Heart left ventricle (tissue), 16 donors: ENCODE measurements at regions not wholly inside any gene's neighbourhood (a gene's known extent, or its start where the extent isn't known, plus 50 kb on each side); places are given as distances from the start of the nearest gene placed in this dataset.
"Not testable (repeated sequence)": the region's sequence is repeated elsewhere in the genome, so short reads cannot be mapped to it uniquely, and the experiment has no call there.

Experiments
- ATAC-seq, 4 donors: fragments of 200-7000 bp; cut with Tn5 transposase; one replicate each; pipeline ENCODE4 v1.9.1; 2020 to 2022; ENCODE audit warnings: moderate library complexity in 4 of 4, mild to moderate bottlenecking in 3 of 4, moderate number of reproducible peaks in 1 of 4
- DNase-seq, 5 donors: peaks; one replicate each; pipeline ENCODE4 v3.0.0-alpha.2; 2020
- H3K27ac ChIP-seq, 12 donors: fragments of 200-600 bp; sonication (generic) in 4 of 12; one replicate each; pipeline versions ENCODE4 v1.5.0 to v1.8.0; 2016 to 2022; ENCODE audit warnings: mild to moderate bottlenecking in 2 of 12
- H3K27me3 ChIP-seq, 9 donors: fragments of 200-600 bp; sonication (generic) in 2 of 9; one replicate each; pipeline versions ENCODE4 v1.5.1 to v1.8.0; 2016 to 2022; ENCODE audit warnings: mild to moderate bottlenecking in 3 of 9
- H3K36me3 ChIP-seq, 9 donors: fragments of 200-600 bp; sonication (generic) in 2 of 9; one replicate each; pipeline versions ENCODE4 v1.5.0 to v1.8.0; 2018 to 2022; ENCODE audit warnings: mild to moderate bottlenecking in 2 of 9
- H3K4me1 ChIP-seq, 12 donors: fragments of 200-600 bp; sonication (generic) in 4 of 12; one replicate each; pipeline versions ENCODE4 v1.5.0 to v1.8.0; 2016 to 2022; ENCODE audit warnings: mild to moderate bottlenecking in 3 of 12
- H3K4me3 ChIP-seq, 12 donors: fragments of 200-600 bp; sonication (generic) in 4 of 12; one replicate each; pipeline versions ENCODE4 v1.5.0 to v1.8.0; 2017 to 2022; ENCODE audit warnings: mild to moderate bottlenecking in 9 of 12, moderate library complexity in 4 of 12
- H3K9me3 ChIP-seq, 12 donors: fragments of 200-600 bp; sonication (generic) in 4 of 12; one replicate each; pipeline versions ENCODE4 v1.5.0 to v1.8.0; 2016 to 2022; ENCODE audit warnings: mild to moderate bottlenecking in 1 of 12
- CTCF ChIP-seq, 12 donors: fragments of 200-600 bp; sonication (generic) in 4 of 12; IDR thresholded peaks; one replicate each; pipeline versions ENCODE4 v1.5.0 to v1.8.0; 2018 to 2022; ENCODE audit warnings: antibody characterized with exemption in 12 of 12, mild to moderate bottlenecking in 5 of 12
- POLR2A ChIP-seq, 2 donors: fragments of 450-650 bp; IDR thresholded peaks; one replicate each; pipeline ENCODE4 v1.6.1; 2017; ENCODE audit warnings: antibody characterized with exemption in 2 of 2, mild to moderate bottlenecking in 2 of 2, moderate library complexity in 2 of 2
- WGBS, 4 donors: extraction: QIAGEN DNeasy Blood & Tissue Kit in 2 of 4; methylation state at CpG; one replicate each; pipeline versions ENCODE4 v1.1.5 to v1.1.7; 2013 to 2018; 5-methylcytosine and 5-hydroxymethylcytosine counted together
- intact Hi-C, 10 donors: fragments of 100-400 bp; cut with DNase I; formaldehyde crosslinking; loops; one replicate each; pipeline versions ENCODE4 v1.11.1 to v1.14.2; 2022
- donor health status: ischemic (EF 13 %, LVEDD 7.1; RV severe dilation, severe dysfunction).
- donor health status: healthy with polysubstance abuse.
- donor health status: DM: no; HTN: yes; CAD: no.
- donor health status: DM: no; HTN: no; CAD: no.
- donor health status: ischemic (EF 25% LVEDD 6.9; RV normal size, moderate dysfunction).
- donor health status: ischemic (EF 25% LVEDD 5.7; RV mildly dilated, moderate dysfunction).
- donor health status: healthy.
- donor health status: DM: yes; HTN: yes; CAD: no.
- donor health status: ischemic (EF 35%, LVEDD 5.7; RV mildly dilated, moderate dysfunction).
- donor health status: nonischemic (EF 11% LVEDD 7.7; RV severe dilation, severe dysfunction).
- donor health status: DM: yes; HTN: yes; CAD: no.
- donor health status: PGD.
- donor health status: ischemic (EF 29% LVEDD 5.4; RV normal size, mild dysfunction).
- donor health status: nonischemic (EF 23%, LVEDD 6.1; RV moderate dilation, normal function).

- Histone ChIP-seq H3K27me3 (no peaks in the 10 kb centered on the region), H3K27ac (no peak overlapping the region), H3K9me3 (no peaks in the 10 kb centered on the region), H3K36me3 (no peaks in the 10 kb centered on the region), H3K4me1 (no peaks in the 10 kb centered on the region), H3K4me3 (no peak overlapping the region)
- TF ChIP-seq POLR2A (IDR thresholded peaks at IDR 0.05) (no peak), CTCF (IDR thresholded peaks at IDR 0.05) (no peak)
- peak in 2 of 5 donors; percentile 7 to 18 for DNase-seq
- intact Hi-C loops, result no loop called here
- peak in 1 of 4 donors; percentile 59 for ATAC-seq
Measured at GRCh38 chrX:67436867-67437266, 107.0 kb upstream of the AR start.

GRCh38 chrX:67437821-67438220 lies 106.0 kb upstream of the AR start:
- TF ChIP-seq POLR2A (IDR thresholded peaks at IDR 0.05) (no peak), CTCF (IDR thresholded peaks at IDR 0.05) (no peak)
- WGBS, 4 donors, result 60 to 65% (median 63%) methylated on average over 3 of the region's 3 CpGs
- Histone ChIP-seq H3K27ac (no peak overlapping the region), H3K9me3 (no peaks in the 10 kb centered on the region), H3K36me3 (no peaks in the 10 kb centered on the region), H3K4me3 (no peak overlapping the region), H3K4me1 (no peaks in the 10 kb centered on the region), H3K27me3 (no peaks in the 10 kb centered on the region)
- ATAC-seq, result no peak
- intact Hi-C loops, result no loop called here
- no peak for DNase-seq

- H3K9me3 ChIP-seq, intact Hi-C loops, H3K27me3 ChIP-seq, DNase-seq, ATAC-seq, H3K27ac ChIP-seq, H3K4me1 ChIP-seq, H3K36me3 ChIP-seq, H3K4me3 ChIP-seq: not testable (repeated sequence)
- WGBS, 4 donors, result 39 to 59% (median 46%) methylated on average over 3 of the region's 3 CpGs
Measured at GRCh38 chrX:67475259-67475658, 68.6 kb upstream of the AR start.

DNA sequence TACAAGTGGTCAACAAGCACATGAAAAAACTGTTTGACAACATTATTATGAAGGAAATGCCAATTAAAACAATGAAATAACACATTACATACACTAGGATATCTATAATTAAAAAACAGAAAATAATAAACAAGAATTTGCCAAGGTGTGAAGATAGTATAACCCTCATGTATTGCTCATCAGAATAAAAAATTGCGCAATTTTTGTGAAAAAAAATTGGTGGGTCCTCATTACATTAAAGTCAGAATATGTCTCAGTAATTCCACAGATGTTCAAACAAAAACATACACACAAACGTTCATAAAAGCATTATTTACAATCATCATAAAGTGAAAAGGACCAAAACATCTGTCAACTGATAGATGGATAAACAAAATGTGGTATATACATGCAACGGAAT lies 63.0 kb upstream of the AR start:
- Histone ChIP-seq H3K9me3 (peaks cover 0 to 12% (median 0%) of the 10 kb centered on the region in 12 donors), H3K4me1 (no peaks in the 10 kb centered on the region), H3K36me3 (no peaks in the 10 kb centered on the region), H3K27me3 (no peaks in the 10 kb centered on the region), H3K4me3 (no peak overlapping the region), H3K27ac (no peak overlapping the region)
- ATAC-seq, result no peak
- no peak for DNase-seq
- WGBS, 4 donors, result 47 to 72% (median 60%) methylated on average over 3 of the region's 3 CpGs
- intact Hi-C loops, result no loop called here
- TF ChIP-seq CTCF (IDR thresholded peaks at IDR 0.05), result no peak
- no peak for TF ChIP-seq POLR2A (IDR thresholded peaks at IDR 0.05)
